ENCODE measurements at regions not wholly inside any gene's neighbourhood (a gene's known extent, or its start where the extent isn't known, plus 50 kb on each side); places are given as distances from the start of the nearest gene placed in this dataset.
"Not testable (repeated sequence)": the region's sequence is repeated elsewhere in the genome, so short reads cannot be mapped to it uniquely, and the experiment has no call there.

DNA sequence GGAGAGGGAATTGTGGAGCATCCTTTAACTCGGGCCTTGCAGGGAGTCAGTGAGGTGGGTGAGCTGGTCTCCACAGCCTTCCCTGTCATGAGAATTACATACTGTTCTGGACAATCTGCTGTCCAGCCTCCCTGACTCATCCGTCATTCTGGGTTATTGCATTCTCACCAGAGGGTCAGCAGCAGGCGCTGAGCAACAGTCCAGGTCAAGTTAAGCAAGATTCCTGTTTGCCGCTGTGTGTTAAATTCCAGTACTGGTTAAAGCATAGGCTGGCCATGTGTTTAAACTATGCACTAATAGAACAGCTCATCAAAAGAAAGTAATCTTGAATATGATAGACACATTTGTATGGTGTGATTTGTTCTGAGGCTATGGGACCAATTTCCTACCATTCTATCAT is 167.1 kb upstream of the LRRC61 start:
- H3K9me3 Mint-ChIP-seq, ATAC-seq, DNase-seq, H3K27ac Mint-ChIP-seq, H3K36me3 Mint-ChIP-seq, POLR2A ChIA-PET, H3K27me3 Mint-ChIP-seq, H3K4me1 Mint-ChIP-seq, H3K4me3 Mint-ChIP-seq: not testable (repeated sequence)

DNA sequence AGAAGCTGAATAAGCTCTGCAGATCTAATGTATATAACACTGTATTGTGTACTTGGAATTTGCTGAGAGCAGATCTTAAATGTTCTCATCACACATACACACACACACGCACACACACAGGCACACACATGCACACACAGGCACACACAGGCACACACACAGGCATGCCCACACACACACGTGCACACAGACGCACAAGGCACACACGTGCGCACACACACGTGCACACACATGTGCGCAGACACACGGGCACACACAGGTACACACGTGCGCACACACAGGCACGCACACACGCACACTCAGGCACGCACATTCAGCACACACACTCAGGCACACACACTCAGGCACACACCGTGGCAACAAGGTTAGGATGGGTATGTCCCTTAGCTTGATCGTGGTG is 164.5 kb upstream of the LRRC61 start:
- H3K27me3 Mint-ChIP-seq, ATAC-seq, H3K27ac Mint-ChIP-seq, H3K4me1 Mint-ChIP-seq, DNase-seq, POLR2A ChIA-PET, H3K4me3 Mint-ChIP-seq, H3K36me3 Mint-ChIP-seq, H3K9me3 Mint-ChIP-seq: not testable (repeated sequence)

DNA sequence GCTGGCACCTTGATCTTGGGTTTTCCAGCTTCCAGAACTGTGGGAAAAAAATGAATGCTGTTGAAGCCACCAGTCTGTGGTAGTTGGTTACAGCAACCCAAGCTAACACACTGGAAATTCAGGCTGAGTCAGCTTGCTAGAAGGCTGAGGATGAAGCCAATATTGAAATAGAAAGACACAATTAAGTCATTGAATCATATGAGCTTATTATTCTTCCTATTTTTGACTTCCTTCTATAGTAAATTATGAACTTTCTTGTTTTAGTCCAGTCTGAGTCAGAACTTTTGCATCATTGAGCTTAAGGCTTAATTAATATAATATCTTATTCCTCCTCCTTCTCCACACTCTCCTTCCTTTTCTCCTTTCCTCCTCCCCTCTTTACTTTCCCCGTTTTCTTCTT is 153.6 kb upstream of the LRRC61 start:
- H3K4me3 Mint-ChIP-seq, ATAC-seq, H3K27me3 Mint-ChIP-seq, POLR2A ChIA-PET, H3K4me1 Mint-ChIP-seq, H3K9me3 Mint-ChIP-seq, H3K27ac Mint-ChIP-seq, DNase-seq, H3K36me3 Mint-ChIP-seq: not testable (repeated sequence)

DNA sequence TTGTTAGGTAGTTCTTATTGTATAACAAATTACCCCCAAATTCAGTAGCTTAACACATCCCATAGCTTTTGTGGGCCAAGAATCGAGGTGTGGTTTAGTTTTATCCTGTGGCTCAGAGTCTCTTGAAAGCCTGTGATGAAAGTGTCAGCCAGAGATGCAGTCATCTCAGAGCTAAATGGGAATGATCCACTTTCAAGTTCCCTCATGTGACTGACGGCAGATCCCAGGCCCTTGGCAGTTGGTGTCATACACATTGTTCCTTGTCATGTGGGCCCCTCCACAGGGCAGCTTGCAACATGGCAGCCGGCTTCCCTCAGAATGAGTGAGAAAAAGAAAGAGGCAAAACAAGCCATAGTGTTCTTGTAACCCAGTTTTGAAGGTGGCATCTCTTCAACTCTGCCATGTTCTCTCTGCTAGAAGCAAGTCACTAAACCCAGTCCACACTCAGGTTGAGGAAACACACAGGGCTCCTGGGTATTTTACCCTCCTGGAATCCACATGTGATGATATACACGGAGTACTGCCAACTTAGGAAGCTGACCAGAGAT is 153.1 kb upstream of the LRRC61 start:
- H3K27ac Mint-ChIP-seq, H3K4me1 Mint-ChIP-seq, DNase-seq, H3K36me3 Mint-ChIP-seq, H3K27me3 Mint-ChIP-seq, ATAC-seq, POLR2A ChIA-PET, H3K9me3 Mint-ChIP-seq, H3K4me3 Mint-ChIP-seq: not testable (repeated sequence)

DNA sequence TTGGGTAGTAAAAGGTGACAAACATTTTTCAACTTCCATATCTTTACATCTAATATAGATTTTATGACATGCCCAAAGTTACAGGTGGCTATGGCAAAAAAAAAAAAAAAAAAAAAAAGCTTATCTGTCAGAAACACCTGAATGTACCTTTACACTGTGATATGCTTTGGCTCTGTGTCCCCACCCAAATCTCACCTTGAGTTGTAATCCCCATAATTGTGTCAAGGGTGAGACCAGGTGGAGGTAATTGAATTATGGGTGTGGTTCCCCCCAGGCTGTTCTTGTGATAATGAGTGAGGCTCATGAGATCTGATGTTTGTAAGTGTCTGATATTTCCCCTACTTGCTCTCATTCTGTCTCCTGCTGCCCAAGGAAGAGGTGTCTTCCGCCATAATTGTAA is 139.6 kb upstream of the LRRC61 start:
- not testable (repeated sequence) for H3K4me3 Mint-ChIP-seq, H3K4me1 Mint-ChIP-seq, H3K27ac Mint-ChIP-seq, H3K9me3 Mint-ChIP-seq, H3K36me3 Mint-ChIP-seq, ATAC-seq, DNase-seq, H3K27me3 Mint-ChIP-seq
- POLR2A ChIA-PET, result interaction anchor here (0.5 kb wide), 1 partner anchor 195 kb away, joined by 4 read pairs; no protein-coding TSS in a partner anchor

DNA sequence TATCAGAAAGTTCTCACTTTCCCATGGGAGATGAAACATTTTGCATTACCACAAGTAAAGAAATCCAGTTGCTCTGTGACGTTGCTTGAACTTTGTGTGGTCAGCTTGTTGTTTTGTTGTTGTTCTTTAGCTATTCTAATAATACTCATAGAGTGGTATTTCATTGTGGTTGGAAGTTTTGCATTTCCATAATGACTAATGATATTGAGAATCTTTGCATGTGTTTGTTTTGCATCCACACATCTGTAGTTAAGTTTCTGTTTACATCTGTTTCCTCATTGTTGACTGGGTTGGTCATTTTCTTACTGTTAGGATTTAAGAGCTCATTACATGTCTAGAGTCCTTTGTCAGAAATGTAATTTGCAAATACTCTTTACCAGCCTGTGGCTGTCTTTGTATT is 133.2 kb upstream of the LRRC61 start:
- DNase-seq, result not testable (repeated sequence)

DNA sequence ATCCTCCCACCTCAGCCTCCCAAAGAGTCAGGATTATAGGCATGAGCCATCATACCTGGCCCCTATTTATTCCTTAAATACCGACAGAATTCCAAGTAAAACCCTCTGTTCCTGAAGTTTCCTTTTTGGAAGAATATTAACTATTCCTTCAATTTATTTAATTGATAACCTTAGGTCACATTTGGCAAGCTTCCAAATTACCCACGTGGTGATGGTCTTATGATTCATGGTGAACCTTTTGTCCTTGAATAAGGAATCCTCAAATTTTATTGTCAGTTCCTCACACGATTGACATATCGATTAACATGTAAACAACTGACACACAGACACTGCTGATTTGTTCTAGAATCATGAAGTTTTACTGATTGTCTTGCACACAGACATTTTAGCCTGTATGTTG is 130.6 kb upstream of the LRRC61 start:
- POLR2A ChIA-PET, ATAC-seq, DNase-seq, H3K9me3 Mint-ChIP-seq, H3K4me3 Mint-ChIP-seq, H3K4me1 Mint-ChIP-seq, H3K27me3 Mint-ChIP-seq, H3K27ac Mint-ChIP-seq, H3K36me3 Mint-ChIP-seq: not testable (repeated sequence)

More for the DNA sequence above, 133.2 kb upstream of the LRRC61 start:
- H3K4me1 Mint-ChIP-seq, H3K36me3 Mint-ChIP-seq, POLR2A ChIA-PET, H3K27ac Mint-ChIP-seq, H3K4me3 Mint-ChIP-seq, H3K9me3 Mint-ChIP-seq, ATAC-seq, H3K27me3 Mint-ChIP-seq: not testable (repeated sequence)

DNA sequence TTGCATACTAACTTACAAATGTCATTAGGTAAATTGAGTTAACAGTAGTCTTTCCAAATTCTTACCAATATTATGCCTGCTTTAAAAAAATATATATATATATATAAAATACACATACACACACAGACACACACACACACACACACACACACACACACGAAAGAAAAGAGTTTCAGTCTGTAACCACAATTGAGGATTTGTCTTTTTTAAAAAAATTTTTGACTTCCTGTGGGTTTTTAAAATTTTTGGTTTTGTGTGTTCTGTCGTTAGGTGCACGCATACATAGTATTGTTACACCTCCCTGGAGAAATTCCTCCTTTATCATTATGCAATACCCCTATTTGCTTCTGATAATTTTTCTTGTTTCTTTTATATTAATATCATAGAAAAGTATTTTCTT is 129.3 kb upstream of the LRRC61 start:
- POLR2A ChIA-PET, H3K27ac Mint-ChIP-seq, H3K36me3 Mint-ChIP-seq, H3K27me3 Mint-ChIP-seq, H3K4me1 Mint-ChIP-seq, H3K9me3 Mint-ChIP-seq: not testable (repeated sequence)
- DNase-seq (peak in 4 of 10 donors; percentile 9 to 52 (median 25)), ATAC-seq (peak in 1 of 2 donors; percentile 79)
- H3K4me3 Mint-ChIP-seq, result peak overlapping the region in 1 of 10 donors; percentile 24
